Esophagus (tissue), 2 donors: ENCODE measurements at regions not wholly inside any gene's neighbourhood (a gene's known extent, or its start where the extent isn't known, plus 50 kb on each side); places are given as distances from the start of the nearest gene placed in this dataset.

Source experiments
- H3K27ac ChIP-seq, 2 donors: one replicate each; pipeline ENCODE4 v1.5.1; 2013; ENCODE audit warnings: low read depth in 2 of 2, mild to moderate bottlenecking in 2 of 2, inconsistent platforms in 1 of 2, low read length in 1 of 2, moderate library complexity in 1 of 2
- H3K27me3 ChIP-seq, 2 donors: one replicate each; pipeline ENCODE4 v1.6.1; 2013; ENCODE audit warnings: low read length in 2 of 2, control low read depth in 1 of 2, mild to moderate bottlenecking in 1 of 2; ENCODE audit not compliant: insufficient read depth in 2 of 2, control insufficient read depth in 1 of 2
- H3K36me3 ChIP-seq, 2 donors: one replicate each; pipeline ENCODE4 v1.6.1; 2013; ENCODE audit warnings: low read length in 1 of 2; ENCODE audit not compliant: control insufficient read depth in 2 of 2, insufficient read depth in 2 of 2
- H3K4me1 ChIP-seq, 2 donors: one replicate each; pipeline ENCODE4 v1.6.1; 2013; ENCODE audit warnings: low read length in 1 of 2; ENCODE audit not compliant: control insufficient read depth in 2 of 2, insufficient read depth in 2 of 2
- H3K4me3 ChIP-seq, 2 donors: one replicate each; pipeline ENCODE4 v1.5.1; 2013; ENCODE audit warnings: low read length in 2 of 2, mild to moderate bottlenecking in 2 of 2, low read depth in 1 of 2, moderate library complexity in 1 of 2
- H3K9me3 ChIP-seq, 2 donors: one replicate each; pipeline ENCODE4 v1.6.1; 2013; ENCODE audit warnings: mild to moderate bottlenecking in 2 of 2, low read depth in 1 of 2, low read length in 1 of 2, moderate library complexity in 1 of 2; ENCODE audit not compliant: control insufficient read depth in 2 of 2, insufficient read depth in 1 of 2
- WGBS, 2 donors: extraction: QIAGEN DNeasy Blood & Tissue Kit; methylation state at CpG; one replicate each; pipeline ENCODE4 v1.1.7; 2013; 5-methylcytosine and 5-hydroxymethylcytosine counted together
- donor health status: healthy with polysubstance abuse.
- donor health status: Bipolar disorder and iron deficiency.

DNA sequence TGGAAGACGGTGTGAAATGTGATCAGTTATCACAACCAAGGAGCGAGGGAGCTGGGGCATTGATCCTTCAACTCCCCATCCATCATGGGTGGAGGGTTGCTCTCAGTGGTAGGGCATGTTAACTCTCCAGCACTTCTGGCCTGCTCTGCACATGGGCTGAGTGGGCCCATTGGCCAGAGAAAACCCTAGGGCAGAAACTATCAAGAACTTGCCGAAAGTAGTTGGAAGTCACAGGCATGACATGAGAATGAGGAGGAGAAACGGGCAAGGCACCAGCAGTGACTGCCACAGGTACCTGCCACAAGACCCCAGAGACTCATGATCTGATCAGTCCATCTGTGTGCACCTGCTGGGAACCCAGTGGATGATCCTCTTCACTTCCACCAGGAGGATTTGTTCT is 50.9 kb upstream of the CXCL14 start:
- no peak overlapping the region for H3K27ac ChIP-seq
- WGBS, 2 donors, result 81 to 85% methylated on average over 4 of the region's 4 CpGs
- H3K4me3 ChIP-seq, result no peak overlapping the region
- no peaks in the 10 kb centered on the region for H3K4me1 ChIP-seq
- H3K27me3 ChIP-seq, result no peaks in the 10 kb centered on the region
- H3K36me3 ChIP-seq, result no peaks in the 10 kb centered on the region
- H3K9me3 ChIP-seq, result no peaks in the 10 kb centered on the region

DNA sequence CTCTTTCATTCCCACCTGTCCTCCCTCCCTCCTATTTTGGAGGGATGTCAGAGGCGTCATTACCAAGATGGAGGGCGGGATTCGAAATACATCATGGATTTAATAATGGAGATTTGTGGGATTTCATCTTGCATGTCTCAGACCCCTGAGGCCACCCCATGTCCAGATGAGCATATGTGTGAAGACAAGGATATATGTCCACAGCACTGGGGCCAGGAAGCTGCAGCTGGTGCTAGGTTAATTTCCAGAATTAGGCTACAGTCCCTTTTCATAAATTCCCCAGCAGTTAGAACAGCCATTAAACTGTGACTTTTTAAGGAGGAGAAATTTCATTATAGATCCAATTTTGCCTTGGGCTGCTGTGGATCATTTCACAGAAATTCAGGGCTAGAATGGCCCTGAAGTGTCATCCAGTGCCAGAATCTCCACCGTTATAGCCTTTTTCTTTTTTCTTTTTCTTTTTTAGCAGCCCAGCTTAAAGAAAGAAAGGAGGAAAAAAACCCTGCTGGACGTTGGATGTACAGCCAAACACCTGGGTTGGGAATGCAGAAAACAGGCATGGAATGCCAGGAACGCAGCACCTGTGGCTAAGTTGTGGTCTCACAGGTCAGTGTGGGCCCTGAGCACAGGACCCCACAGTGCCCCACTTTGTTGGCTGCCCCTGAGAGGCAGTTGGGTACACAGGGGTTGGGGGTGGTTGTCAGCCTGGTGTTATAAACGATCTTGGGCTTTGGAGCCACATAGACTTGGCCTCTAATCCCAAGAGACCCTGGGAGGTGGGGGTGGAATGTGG is 50.2 kb upstream of the CXCL14 start:
- 70 to 73% methylated on average over 7 of the region's 7 CpGs for WGBS, 2 donors

More for the DNA sequence above, 50.2 kb upstream of the CXCL14 start:
- H3K36me3 ChIP-seq, result no peaks in the 10 kb centered on the region
- no peak overlapping the region for H3K4me3 ChIP-seq
- no peaks in the 10 kb centered on the region for H3K9me3 ChIP-seq
- H3K4me1 ChIP-seq, result no peaks in the 10 kb centered on the region
- no peak overlapping the region for H3K27ac ChIP-seq
- H3K27me3 ChIP-seq, result no peaks in the 10 kb centered on the region
